A673 (cell line): ENCODE measurements at regions not wholly inside any gene's neighbourhood (a gene's known extent, or its start where the extent isn't known, plus 50 kb on each side); places are given as distances from the start of the nearest gene placed in this dataset.
"Not testable (repeated sequence)": the region's sequence is repeated elsewhere in the genome, so short reads cannot be mapped to it uniquely, and the experiment has no call there.

ENCODE experiments used
- EZH2 ChIP-seq: fragments of 200-600 bp; sonication (generic); IDR thresholded peaks from 2 replicates; pipeline ENCODE4 v1.6.1; 2017; ENCODE audit warnings: borderline replicate concordance, low read depth, mild to moderate bottlenecking, mixed read lengths, antibody characterized with exemption, low read length; ENCODE audit not compliant: poor library complexity, severe bottlenecking
- TF ChIP-seq, protein P1 (sequence below): fragments of 300-800, 200-600 bp; sonication (generic); conservative IDR thresholded peaks from 2 replicates; pipeline ENCODE4 v1.5.1; 2017; ENCODE audit warnings: low read depth, mild to moderate bottlenecking, antibody characterized with exemption, low read length, moderate library complexity, mixed read lengths

- TF ChIP-seq, protein P1, sequence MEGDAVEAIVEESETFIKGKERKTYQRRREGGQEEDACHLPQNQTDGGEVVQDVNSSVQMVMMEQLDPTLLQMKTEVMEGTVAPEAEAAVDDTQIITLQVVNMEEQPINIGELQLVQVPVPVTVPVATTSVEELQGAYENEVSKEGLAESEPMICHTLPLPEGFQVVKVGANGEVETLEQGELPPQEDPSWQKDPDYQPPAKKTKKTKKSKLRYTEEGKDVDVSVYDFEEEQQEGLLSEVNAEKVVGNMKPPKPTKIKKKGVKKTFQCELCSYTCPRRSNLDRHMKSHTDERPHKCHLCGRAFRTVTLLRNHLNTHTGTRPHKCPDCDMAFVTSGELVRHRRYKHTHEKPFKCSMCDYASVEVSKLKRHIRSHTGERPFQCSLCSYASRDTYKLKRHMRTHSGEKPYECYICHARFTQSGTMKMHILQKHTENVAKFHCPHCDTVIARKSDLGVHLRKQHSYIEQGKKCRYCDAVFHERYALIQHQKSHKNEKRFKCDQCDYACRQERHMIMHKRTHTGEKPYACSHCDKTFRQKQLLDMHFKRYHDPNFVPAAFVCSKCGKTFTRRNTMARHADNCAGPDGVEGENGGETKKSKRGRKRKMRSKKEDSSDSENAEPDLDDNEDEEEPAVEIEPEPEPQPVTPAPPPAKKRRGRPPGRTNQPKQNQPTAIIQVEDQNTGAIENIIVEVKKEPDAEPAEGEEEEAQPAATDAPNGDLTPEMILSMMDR, result not testable (repeated sequence)
- not testable (repeated sequence) for TF ChIP-seq EZH2
These were observed 199.6 kb downstream of the CEP170 start for GRCh38 chr1:243055510-243055909.
